ENCODE measurements at regions not wholly inside any gene's neighbourhood (a gene's known extent, or its start where the extent isn't known, plus 50 kb on each side); places are given as distances from the start of the nearest gene placed in this dataset.

DNA sequence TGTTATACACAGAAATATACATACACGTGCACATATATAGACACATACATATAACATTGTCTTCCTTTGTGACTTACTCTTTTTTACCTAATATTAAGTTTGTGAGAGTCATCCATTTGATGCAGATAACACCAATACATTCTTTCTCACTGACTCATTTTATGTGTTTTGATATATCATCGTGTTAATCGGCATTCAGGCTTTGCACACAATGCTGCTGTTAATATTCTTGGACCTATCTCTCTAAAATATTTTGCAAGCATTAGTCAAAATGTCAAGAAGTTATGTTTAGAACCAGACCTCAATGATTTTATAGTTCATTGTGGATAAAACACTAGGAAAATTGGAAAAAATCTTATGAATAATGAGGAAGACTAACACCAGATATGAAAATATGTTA is 441.1 kb downstream of the LRATD1 start:
- CTCF ChIA-PET = no interaction called here
- POLR2A ChIA-PET = no interaction called here

DNA sequence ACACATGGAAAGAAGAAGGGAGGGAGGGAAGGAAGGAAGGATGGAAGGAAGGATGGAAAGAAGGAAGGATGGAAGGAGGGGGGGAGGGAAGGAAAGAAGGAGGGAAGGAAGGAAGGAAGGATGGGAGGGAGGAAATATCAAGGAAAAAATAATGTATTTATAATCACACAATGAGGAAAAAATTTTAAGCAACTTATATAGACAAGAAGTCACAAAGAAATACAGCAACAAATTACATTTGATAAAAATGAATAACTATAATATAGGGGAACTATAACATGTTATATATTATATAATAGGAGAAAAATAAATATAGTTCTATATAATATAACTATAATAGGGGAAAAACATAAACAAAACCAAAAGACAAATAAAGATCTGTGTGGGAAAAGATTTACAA is 441.8 kb downstream of the LRATD1 start:
- POLR2A ChIA-PET = no interaction called here
- CTCF ChIA-PET = no interaction called here

DNA sequence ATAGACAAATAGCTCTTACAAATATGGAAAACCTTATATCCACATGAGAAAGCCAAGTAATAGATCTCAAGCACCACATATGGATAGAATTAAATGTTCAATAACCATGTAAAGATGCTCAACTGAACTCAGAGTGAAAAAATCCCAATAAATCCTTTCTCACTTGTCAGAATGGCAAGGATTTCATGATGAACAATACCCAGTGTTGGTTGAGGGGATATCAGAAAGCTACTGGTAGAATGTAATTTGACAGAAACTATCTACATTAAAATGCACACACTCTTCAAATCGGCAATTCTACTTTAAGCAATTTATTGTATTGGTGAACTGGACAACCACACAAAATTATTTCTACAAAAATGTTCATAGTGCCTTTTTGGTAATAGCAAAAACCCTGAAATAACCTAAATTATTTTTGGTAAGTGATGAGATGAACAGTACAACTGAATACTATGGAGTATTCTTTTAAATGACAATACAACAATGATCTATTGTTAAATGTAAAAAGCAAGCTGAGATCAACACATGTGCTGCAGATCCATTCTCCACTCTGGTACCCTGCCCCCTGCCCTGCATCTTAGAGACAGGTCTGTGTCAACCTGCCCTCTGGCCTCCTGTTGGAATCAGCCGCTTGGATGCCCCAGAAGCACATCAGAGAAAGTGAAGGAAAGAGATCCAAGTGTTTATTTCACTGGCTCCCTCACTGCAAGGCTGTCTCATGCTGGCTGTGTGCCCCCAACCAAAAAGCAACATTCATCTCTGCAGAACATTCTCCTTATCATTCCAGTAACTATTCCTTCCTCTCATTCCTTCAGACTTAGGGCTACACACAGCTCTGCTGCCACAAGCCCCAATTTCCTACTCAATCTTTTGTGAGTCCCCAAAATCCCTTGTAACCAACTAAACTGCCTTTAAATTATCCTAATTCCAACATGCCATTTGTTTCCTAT is 442.5 kb downstream of the LRATD1 start:
- ChIA-PET CTCF (no interaction called here), POLR2A (no interaction called here)

DNA sequence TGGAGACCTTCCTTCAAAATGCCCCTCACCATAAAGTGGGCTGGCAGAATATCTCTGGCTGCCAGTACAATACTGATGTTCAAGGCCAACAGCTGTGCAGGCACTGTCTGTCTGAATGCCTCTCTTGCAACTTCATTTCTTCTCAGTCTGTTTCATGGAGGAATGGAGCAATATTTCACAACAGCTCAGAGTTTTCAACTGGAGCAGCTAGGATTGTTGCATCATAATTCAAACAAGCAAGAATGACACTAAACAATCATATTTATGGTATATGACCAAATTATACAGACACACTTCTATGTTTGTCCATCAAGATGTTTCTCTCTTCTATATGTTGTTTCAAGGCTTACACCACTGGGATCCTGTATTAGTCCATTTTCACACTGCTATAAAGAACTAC is 444.2 kb downstream of the LRATD1 start:
- ChIA-PET POLR2A (no interaction called here), CTCF (no interaction called here)

DNA sequence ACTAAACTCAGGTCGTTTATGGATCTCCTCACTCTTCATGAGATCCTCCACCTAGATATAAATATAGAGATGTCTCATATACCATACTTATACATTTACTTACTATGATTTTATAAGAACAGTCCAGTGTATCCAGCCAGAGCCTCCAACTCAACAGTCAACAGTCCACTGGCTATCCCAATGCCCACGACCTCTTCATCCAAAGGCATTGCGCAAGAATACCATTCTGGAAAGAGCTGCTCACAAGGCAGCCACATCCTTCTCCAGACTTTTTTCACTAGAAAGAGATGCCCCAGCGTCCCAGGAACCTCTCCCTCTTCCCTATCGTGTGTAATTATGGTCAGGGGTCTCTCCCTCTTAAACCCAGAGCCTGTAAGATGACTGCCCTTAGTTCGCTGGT is 448.8 kb downstream of the LRATD1 start:
- ChIA-PET CTCF (no interaction called here), POLR2A (no interaction called here)

DNA sequence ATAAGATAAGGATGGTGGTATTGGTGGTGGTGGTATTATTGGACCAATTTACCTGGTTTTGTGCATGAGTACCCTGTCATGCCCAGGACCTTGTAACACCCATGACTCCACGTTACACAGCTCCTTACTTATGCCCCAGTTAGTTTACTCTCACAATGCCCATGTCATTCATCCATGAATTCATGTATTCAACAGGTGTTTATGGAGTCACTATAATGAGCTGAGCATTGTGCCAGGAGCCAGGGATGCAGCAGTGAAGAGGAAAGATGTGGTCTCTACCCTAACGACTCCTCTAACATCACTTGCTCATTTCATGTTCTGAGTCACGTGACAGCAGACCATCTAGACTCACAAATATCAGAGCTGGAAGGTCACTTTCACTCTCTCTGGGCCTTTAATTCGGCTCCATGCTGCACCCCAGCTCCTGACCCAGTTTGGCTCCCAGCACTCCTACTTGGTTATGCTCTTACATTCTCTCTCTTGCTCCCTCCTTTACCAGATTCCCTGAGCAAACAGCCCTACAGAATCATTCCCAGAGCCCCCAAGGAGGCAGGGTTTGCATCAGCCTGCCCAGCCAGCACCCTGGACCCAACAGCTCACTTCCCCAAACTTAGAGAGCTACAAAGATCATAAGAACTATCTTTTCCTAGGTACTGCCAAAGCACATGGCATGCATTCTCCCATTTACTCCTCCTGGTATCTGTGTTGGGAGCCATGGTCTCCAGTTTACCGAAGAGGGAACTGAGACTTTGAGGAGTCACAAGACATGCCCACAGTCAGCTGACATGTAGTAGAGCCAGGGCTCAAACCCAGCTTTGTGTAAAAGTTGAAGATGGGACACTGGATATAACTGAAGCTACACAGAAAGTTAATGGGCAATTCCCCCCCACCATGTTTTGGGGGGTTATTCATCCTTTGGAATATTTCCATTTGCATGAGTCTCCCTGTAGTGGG is 449.9 kb downstream of the LRATD1 start:
- POLR2A ChIA-PET = no interaction called here

DNA sequence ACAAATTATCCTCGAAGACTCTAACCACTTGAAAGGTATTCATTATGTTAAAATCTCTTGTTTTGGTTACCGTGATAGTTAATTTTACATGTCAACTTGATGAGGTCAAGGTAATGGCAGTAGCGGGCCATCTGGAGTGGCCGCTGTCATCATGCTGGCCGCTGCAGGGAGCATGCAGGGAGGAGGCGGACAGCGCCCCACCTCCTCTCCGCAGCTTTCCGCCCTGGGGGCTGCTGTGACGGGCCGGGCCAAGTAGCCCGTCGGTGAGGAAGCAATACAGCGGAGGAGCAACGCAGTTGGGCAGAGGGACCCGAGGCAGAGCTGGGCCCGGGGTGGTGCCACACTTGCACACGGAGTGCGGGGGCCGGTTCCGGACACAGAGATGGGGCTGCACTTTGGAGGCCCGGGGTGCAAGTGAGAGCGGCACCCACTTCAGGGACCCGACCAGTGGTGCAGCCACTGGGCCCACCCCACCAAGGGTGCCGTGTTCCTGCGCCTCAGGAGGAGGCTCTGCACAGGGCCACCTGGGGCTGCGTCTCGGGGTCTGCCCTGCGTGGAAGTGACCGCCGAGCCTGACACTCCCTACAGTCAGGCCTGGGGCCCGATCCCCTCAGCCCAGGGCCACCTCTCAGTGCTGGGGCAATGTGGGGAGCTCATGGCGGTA is 452.4 kb downstream of the LRATD1 start:
- POLR2A ChIA-PET = no interaction called here
- CTCF ChIA-PET = no interaction called here

More for the DNA sequence above, 449.9 kb downstream of the LRATD1 start:
- CTCF ChIA-PET = interaction anchor here (0.6 to 1.0 kb wide), 2 partner anchors 78 to 495 kb away, joined by 3 to 4 read pairs; no protein-coding TSS in a partner anchor

DNA sequence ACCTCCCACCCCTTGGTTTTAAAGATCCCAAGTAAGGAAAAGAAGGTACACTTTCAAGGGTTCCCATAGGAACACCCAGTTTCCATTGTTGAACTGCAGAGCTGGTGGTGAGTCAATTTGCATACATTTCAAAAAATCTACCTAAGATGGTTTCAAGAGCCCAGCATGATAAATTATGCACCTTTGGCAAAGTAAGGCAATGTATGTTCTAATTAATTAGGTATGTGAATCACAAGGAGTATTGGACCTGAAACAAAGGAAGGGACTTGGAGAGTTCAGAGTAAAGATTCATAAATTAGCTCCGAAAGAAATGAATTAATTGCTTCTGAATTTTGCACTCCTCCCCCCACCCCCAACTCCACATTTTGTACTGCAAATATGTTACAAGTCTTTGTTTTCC is 459.7 kb downstream of the LRATD1 start:
- POLR2A ChIA-PET = no interaction called here
- CTCF ChIA-PET = no interaction called here

DNA sequence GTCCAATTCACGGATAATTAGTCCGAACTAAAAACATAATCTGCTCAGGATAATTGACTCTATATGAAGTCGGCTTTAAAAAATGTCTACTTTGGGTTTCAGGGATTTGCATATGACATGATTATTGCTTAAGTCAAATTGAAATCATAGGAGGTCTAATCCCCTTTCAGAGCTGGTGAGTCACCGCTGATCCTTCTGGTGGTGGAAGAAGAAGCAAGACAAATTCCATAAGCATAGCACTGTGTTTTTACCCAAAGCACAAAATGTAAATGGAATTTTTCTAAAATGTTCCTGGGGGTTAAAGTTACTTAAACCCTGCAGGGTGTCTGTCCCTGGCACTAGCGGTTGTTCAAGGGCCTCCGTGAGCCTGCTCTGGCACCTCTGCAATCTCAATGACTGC is 460.2 kb downstream of the LRATD1 start:
- CTCF ChIA-PET = no interaction called here
- POLR2A ChIA-PET = no interaction called here

DNA sequence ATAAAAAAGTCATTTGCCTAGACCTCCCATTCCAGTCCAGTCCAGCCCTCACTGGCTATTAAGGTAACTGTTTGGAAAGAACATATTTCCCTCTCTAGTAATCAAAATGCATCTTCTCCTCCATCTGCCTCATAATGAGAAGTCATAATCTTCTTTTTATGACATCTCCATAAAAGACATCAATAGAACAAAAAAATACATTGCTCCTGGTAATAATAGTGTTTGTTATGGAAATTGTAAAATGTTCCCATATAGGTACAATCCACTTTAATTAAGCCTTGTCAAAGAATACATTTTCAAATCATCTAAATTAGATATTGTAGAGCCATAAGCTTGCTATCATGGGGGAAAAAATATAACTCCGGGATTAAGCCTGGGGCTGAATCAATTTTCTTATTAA is 461.6 kb downstream of the LRATD1 start:
- CTCF ChIA-PET = no interaction called here
- POLR2A ChIA-PET = no interaction called here

DNA sequence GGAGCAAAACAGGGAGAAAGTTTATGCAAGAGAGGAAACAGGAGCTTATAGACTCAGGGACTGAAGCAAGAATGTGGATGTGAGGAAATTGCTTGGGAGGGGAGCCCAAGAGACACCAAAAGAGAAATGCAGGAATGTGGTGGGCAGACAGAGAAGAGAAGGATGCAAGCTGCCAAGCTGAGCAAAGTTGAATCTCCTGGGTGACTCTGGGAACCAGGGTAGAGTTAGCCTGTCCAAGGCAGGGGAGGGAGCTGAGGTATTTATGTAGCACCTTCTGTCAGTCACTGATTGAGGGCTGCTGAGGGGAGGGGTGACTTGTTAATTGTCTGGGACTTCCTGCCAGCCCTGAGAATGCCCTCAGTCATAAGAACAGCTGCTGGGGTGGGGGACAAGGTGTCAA is 464.3 kb downstream of the NBAS start:
- POLR2A ChIA-PET = no interaction called here
- CTCF ChIA-PET = no interaction called here

DNA sequence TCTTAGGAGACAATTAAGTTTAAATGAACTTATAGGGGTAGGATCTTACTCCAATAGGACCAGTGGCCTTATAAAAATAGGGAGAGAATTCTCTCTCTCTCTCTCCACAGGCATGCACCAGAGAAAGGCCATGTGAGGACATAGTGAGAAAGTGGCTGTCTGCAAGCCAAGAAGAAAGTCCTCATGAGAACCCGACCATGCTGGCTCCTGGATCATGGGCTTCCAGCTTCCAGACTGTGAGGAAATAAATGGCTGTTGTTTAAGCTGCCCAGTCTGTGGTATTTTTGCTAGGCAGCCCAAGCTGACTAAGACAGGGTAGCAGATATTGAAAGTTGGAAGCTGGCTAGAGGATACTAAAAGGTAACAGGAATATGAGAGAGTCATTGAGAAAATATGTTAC is 454.0 kb downstream of the NBAS start:
- ChIA-PET POLR2A (no interaction called here), CTCF (no interaction called here)

DNA sequence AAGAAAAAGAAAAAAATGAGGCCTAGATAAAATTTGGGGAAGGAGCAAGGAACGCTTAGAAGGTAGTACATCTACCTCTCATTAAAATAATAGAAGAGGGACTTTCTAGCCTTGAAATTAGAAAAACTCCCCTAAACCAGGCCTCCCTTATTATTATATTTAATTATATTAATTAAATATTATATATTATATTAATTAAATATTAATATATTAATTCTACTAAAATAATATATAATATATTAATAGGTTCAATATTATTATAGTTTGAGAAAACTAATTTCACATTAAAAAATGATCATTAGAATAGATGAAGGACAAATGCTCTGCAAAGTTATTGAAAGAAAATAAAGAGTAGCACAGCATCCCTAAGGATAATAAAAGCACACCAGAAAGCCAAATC is 449.4 kb downstream of the NBAS start:
- ChIA-PET CTCF (no interaction called here), POLR2A (no interaction called here)

DNA sequence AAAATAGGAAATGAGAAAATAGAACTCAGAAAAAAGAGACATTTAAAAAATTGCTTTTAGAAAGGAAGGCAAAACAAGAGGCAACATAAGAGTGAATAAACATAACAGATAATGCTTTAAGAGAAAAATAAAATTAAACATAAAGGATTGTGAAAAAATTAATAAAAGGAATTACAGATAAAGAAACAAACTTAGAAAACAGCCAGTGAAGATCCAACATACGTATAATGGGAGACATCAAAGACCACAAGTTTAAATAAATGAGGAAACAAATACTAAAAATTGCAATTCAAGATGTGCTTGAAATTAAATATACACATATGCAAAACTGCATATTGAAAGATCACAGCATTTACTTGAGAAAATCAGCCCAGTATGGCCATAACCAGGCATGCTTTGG is 448.9 kb downstream of the NBAS start:
- POLR2A ChIA-PET = no interaction called here

DNA sequence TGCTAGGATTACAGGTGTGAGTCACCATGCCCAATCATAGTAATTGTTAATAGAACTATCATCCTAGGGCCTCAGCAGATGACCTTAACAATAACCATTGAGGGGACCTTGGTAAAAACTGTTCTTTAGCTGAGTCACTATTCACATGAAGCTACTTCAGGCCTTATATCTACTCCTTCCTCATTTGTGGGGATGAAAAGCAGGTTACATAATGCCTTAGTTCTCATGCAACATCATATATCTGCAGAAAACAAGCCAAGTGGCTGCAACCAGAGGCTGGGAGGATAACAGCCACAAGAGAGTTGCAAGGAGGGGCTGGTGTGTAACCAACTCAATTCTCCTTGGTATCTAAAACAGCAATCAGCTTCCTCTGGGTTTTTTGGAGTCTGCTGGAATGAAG is 445.4 kb downstream of the NBAS start:
- POLR2A ChIA-PET = no interaction called here
- CTCF ChIA-PET = interaction anchor here (0.5 kb wide), 1 partner anchor 377 kb away, joined by 3 read pairs; no protein-coding TSS in a partner anchor

More for the DNA sequence above, 448.9 kb downstream of the NBAS start:
- CTCF ChIA-PET = no interaction called here

DNA sequence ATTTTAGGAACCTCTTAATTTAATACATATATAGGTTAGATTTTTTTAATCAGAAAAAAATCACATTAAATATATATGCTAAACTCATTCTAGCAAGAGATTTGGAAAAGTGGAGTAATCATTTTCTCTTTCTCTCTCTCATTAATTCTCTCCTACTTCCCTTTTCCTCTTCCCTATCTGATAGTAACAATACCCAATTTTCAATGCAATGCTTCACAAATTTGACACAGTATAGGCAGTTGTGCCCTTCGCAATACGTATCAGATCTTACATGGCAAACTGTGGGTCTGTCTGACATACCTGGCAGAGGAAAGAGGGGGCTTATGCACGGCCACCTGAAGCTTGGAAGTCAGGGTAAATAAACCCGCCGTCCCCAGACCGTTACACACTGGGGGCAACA is 444.3 kb downstream of the NBAS start:
- CTCF ChIA-PET = no interaction called here
- POLR2A ChIA-PET = no interaction called here
